ENCODE measurements at regions not wholly inside any gene's neighbourhood (a gene's known extent, or its start where the extent isn't known, plus 50 kb on each side); places are given as distances from the start of the nearest gene placed in this dataset.

DNA sequence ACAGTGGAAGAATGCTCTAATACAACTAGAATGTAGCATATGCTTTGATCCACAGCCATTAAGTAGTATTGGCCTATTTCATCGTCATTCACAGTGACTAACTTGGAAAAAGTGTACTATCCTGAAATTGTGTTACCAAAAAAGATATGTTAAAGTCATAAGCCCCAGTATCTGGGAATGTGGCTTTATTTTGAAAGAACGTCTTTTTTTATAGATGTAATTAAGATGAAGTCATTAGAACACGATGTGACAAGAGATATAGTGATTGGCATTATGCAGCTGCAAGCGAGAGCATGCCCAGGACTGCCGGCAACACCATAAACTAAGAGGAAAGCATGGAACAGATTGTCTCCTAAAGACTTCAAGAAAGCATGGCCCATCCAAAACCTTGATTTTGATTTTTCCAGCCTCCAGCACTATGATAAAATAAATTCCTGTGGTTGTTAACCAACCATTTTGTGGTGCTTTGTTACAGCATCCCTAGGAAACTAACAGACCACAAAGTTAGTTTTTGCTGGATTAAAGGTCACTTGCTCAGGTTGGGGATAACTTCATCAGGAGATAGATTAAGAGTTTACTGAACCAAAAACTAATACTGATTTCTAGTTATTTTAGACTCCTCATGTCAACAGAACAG lies 870.6 kb upstream of the LRRC4C start:
- no peak for TF ChIP-seq EP300 (IDR thresholded peaks at IDR 0.05)
- TF ChIP-seq, protein P1, sequence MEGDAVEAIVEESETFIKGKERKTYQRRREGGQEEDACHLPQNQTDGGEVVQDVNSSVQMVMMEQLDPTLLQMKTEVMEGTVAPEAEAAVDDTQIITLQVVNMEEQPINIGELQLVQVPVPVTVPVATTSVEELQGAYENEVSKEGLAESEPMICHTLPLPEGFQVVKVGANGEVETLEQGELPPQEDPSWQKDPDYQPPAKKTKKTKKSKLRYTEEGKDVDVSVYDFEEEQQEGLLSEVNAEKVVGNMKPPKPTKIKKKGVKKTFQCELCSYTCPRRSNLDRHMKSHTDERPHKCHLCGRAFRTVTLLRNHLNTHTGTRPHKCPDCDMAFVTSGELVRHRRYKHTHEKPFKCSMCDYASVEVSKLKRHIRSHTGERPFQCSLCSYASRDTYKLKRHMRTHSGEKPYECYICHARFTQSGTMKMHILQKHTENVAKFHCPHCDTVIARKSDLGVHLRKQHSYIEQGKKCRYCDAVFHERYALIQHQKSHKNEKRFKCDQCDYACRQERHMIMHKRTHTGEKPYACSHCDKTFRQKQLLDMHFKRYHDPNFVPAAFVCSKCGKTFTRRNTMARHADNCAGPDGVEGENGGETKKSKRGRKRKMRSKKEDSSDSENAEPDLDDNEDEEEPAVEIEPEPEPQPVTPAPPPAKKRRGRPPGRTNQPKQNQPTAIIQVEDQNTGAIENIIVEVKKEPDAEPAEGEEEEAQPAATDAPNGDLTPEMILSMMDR (IDR thresholded peaks at IDR 0.05), result no peak
